ENCODE measurements at regions not wholly inside any gene's neighbourhood (a gene's known extent, or its start where the extent isn't known, plus 50 kb on each side); places are given as distances from the start of the nearest gene placed in this dataset.

DNA sequence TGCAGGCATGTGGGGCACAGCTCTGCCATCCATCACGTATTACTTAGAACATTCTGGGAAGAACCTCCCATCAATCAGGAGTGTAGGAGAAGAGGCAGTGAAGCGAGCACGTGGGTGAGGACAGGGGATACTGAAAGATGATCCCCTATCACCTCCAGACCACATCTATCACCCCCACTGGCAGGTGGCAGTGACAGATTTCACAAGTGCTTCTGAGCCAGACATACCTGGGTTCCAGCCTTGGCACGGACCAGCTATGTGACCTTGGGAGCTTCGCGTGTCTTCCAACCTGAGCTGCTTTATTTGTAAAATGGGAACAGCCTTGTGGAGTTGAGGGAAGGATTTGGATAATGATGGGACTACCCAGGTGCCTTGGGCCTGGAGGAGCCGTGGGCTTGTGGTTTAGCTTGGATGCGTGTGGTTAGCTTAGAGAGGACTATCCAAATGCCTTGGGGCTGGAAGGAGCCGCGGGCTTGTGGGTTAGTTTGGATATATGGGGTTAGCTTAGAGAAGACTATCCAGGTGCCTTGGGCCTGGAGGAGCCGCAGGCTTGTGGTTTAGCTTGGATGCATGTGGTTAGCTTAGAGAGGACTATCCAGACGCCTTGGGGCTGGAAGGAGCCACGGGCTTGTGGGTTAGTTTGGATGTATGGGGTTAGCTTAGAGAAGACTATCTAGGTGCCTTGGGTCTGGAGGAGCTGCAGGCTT, 206.4 kb downstream of the ENGASE start:
- no peak for TF ChIP-seq POLR2A (IDR thresholded peaks at IDR 0.05)
- TF ChIP-seq, protein P1, sequence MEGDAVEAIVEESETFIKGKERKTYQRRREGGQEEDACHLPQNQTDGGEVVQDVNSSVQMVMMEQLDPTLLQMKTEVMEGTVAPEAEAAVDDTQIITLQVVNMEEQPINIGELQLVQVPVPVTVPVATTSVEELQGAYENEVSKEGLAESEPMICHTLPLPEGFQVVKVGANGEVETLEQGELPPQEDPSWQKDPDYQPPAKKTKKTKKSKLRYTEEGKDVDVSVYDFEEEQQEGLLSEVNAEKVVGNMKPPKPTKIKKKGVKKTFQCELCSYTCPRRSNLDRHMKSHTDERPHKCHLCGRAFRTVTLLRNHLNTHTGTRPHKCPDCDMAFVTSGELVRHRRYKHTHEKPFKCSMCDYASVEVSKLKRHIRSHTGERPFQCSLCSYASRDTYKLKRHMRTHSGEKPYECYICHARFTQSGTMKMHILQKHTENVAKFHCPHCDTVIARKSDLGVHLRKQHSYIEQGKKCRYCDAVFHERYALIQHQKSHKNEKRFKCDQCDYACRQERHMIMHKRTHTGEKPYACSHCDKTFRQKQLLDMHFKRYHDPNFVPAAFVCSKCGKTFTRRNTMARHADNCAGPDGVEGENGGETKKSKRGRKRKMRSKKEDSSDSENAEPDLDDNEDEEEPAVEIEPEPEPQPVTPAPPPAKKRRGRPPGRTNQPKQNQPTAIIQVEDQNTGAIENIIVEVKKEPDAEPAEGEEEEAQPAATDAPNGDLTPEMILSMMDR (IDR thresholded peaks at IDR 0.05): no peak

Measured in tibial nerve (tissue), 3 donors.